ENCODE measurements at regions not wholly inside any gene's neighbourhood (a gene's known extent, or its start where the extent isn't known, plus 50 kb on each side); places are given as distances from the start of the nearest gene placed in this dataset.

DNA sequence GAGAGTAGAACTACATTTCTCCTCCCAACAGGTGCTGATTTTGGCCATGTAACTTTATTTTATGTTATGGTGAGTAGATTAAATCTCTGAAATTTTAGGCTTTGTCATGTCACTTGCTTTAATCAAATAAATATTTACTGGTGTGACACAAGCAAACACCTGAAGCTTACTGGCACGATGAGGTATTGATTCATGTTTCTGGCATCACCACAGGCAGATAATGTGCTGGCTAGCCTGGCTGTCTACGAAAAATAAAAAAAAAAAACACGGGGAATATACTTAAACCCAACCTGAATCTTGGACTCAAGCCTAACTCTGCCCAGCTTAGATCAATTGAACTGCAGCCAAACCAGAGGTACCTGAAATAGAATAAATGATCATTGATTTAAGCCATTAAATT is 65.6 kb upstream of the CADM2 start:
- H3K9me3 ChIP-seq (ENCODE audit: severe bottlenecking): no peaks in the 10 kb centered on the region
- no peak overlapping the region for H3K27ac ChIP-seq
- H3K4me3 ChIP-seq (ENCODE audit: low read depth, low read length): no peak overlapping the region
- TF ChIP-seq, protein P1, sequence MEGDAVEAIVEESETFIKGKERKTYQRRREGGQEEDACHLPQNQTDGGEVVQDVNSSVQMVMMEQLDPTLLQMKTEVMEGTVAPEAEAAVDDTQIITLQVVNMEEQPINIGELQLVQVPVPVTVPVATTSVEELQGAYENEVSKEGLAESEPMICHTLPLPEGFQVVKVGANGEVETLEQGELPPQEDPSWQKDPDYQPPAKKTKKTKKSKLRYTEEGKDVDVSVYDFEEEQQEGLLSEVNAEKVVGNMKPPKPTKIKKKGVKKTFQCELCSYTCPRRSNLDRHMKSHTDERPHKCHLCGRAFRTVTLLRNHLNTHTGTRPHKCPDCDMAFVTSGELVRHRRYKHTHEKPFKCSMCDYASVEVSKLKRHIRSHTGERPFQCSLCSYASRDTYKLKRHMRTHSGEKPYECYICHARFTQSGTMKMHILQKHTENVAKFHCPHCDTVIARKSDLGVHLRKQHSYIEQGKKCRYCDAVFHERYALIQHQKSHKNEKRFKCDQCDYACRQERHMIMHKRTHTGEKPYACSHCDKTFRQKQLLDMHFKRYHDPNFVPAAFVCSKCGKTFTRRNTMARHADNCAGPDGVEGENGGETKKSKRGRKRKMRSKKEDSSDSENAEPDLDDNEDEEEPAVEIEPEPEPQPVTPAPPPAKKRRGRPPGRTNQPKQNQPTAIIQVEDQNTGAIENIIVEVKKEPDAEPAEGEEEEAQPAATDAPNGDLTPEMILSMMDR (IDR thresholded peaks at IDR 0.05; ENCODE audit: low read depth, low read length): no peak
- DNase-seq: no peak
- no peaks in the 10 kb centered on the region for H3K36me3 ChIP-seq
- H3K27me3 ChIP-seq (ENCODE audit: insufficient read depth, low read depth, severe bottlenecking): no peaks in the 10 kb centered on the region

DNA sequence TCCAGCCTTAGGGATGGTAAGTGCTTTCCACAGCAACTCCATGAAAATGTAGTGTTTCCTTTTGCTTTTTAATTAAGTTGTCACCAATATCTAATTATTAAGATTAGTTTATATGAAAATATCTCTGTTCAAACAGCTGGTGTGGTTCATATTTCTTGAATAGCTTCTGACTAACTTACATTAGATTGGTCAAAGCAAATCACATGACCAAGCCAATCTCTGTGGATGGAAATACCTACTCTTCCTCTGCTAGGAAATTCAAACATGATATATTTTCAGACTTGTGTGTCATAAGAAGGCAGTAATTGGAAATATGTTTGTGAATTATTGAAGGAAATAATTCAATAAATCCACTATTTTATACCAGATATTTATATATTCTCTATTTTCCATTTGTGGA is 54.6 kb upstream of the CADM2 start:
- DNase-seq: no peak

DNA sequence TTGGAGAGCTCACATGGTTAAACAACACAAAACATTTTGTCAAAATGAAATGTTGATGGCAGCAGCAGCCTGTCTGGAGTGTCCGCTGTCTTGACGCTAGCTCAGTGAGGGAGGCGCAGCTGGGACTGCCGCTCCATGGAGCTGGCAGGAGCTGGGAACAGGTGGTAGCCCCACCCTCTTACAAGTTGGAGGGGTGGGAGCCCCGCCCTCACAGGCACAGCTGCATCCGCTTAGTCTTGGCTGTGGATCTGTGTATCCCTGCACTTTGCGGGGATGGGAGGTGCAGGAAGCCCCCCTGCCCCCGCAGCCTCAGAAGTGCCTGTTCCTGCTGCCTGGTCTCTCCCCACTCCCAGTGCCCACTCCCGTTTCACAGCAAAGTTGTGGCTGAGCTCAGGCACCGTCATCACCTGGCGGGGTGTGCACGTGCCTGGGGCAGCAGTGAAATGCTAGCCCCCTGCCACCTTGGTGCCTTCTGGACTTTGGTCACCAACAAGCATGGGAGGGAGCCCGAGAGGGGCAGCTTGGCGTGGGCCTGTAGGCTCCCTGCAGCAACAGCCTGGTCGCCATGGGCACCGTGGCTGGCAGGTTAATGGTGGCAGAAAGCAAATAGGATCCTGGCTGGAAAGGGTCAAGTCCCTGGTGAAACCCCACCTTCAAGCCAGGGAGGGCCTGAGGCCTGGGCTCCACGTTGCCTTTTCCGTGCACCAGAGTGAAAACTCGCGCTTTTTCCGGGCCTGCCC is 53.8 kb upstream of the CADM2 start:
- H3K4me3 ChIP-seq (ENCODE audit: low read depth, low read length): no peak overlapping the region
- TF ChIP-seq, protein P1 (IDR thresholded peaks at IDR 0.05; ENCODE audit: low read depth, low read length): no peak
- H3K27ac ChIP-seq: no peak overlapping the region
- no peaks in the 10 kb centered on the region for H3K27me3 ChIP-seq (ENCODE audit: insufficient read depth, low read depth, severe bottlenecking)
- H3K9me3 ChIP-seq (ENCODE audit: severe bottlenecking): peaks cover 3% of the 10 kb centered on the region
- no peaks in the 10 kb centered on the region for H3K36me3 ChIP-seq
- DNase-seq: peak; percentile 18

More for the DNA sequence above, 54.6 kb upstream of the CADM2 start:
- H3K4me3 ChIP-seq (ENCODE audit: low read depth, low read length): no peak overlapping the region
- H3K9me3 ChIP-seq (ENCODE audit: severe bottlenecking): peaks cover 3% of the 10 kb centered on the region
- TF ChIP-seq, protein P1 (IDR thresholded peaks at IDR 0.05; ENCODE audit: low read depth, low read length): no peak
- H3K27me3 ChIP-seq (ENCODE audit: insufficient read depth, low read depth, severe bottlenecking): no peaks in the 10 kb centered on the region
- H3K36me3 ChIP-seq: no peaks in the 10 kb centered on the region
- H3K27ac ChIP-seq: no peak overlapping the region

DNA sequence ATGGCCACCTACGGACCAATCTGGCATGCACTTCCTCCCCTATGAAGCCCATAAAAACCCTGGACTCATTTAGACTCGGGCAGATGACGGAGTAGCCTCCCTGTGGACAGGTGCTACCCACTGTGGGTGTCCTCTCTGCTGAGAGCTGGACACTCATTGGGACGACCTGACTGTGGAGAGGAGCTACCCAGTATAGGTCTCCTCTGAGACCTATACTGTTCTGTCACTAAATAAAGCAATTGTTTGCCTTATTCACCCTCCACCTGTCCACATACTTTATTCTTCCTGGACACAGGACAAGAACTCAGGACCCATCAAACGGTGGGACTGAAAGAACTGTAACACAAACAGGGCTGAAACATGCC is 53.3 kb upstream of the CADM2 start:
- Histone ChIP-seq H3K9me3 (ENCODE audit: severe bottlenecking) (peaks cover 3% of the 10 kb centered on the region), H3K27me3 (ENCODE audit: insufficient read depth, low read depth, severe bottlenecking) (no peaks in the 10 kb centered on the region), H3K27ac (no peak overlapping the region), H3K4me3 (ENCODE audit: low read depth, low read length) (no peak overlapping the region), H3K36me3 (no peaks in the 10 kb centered on the region)
- TF ChIP-seq, protein P1 (IDR thresholded peaks at IDR 0.05; ENCODE audit: low read depth, low read length): no peak
- DNase-seq: no peak

DNA sequence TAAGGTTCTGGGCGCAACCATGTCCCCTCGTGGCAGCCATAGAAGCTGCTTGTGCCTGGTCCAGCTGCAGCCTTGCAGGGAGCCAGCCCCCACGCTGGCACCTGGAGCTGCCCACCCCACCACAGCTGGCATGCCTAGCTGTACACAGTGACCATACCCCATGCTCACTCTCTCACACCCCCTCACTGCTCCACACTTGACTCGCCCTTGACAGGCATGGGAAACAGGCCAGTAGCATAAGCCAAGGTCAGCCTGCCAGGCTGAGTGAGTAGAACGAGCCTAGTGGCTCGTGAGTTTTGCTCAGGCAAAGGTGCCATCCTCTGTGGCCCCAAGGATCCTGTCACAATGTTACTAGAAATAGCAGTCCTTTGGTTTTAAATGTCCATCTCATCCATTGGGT is 52.7 kb upstream of the CADM2 start:
- no peak overlapping the region for H3K4me3 ChIP-seq (ENCODE audit: low read depth, low read length)
- no peaks in the 10 kb centered on the region for H3K36me3 ChIP-seq
- no peak for DNase-seq
- no peaks in the 10 kb centered on the region for H3K27me3 ChIP-seq (ENCODE audit: insufficient read depth, low read depth, severe bottlenecking)
- TF ChIP-seq, protein P1 (IDR thresholded peaks at IDR 0.05; ENCODE audit: low read depth, low read length): no peak
- H3K27ac ChIP-seq: no peak overlapping the region
- peaks cover 3% of the 10 kb centered on the region for H3K9me3 ChIP-seq (ENCODE audit: severe bottlenecking)
